ENCODE measurements at regions not wholly inside any gene's neighbourhood (a gene's known extent, or its start where the extent isn't known, plus 50 kb on each side); places are given as distances from the start of the nearest gene placed in this dataset.

DNA sequence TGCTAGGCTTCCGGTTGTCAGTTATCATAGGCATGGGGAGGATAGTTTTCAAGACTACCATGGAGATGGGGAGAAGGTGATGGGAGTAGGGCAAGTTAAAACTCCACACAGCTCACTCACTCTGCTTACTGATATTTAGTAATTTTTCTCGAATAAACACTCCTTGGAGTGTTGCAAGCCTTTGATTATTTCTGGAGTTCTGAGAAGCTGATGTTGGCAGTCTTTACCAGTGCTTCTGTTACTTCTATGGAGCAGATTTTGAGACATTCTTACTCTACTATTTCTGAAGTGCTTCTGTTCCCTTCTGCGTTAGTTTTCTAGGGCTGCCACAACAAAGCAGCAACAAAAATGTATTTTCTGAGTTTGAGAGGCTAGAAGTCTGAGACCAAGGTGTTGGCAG, 104.4 kb downstream of the CH25H start:
- TF ChIP-seq EZH2 (IDR thresholded peaks at IDR 0.05) (no peak), EZH2phosphoT487 (IDR thresholded peaks at IDR 0.05) (no peak)
- TF ChIP-seq, protein P1, sequence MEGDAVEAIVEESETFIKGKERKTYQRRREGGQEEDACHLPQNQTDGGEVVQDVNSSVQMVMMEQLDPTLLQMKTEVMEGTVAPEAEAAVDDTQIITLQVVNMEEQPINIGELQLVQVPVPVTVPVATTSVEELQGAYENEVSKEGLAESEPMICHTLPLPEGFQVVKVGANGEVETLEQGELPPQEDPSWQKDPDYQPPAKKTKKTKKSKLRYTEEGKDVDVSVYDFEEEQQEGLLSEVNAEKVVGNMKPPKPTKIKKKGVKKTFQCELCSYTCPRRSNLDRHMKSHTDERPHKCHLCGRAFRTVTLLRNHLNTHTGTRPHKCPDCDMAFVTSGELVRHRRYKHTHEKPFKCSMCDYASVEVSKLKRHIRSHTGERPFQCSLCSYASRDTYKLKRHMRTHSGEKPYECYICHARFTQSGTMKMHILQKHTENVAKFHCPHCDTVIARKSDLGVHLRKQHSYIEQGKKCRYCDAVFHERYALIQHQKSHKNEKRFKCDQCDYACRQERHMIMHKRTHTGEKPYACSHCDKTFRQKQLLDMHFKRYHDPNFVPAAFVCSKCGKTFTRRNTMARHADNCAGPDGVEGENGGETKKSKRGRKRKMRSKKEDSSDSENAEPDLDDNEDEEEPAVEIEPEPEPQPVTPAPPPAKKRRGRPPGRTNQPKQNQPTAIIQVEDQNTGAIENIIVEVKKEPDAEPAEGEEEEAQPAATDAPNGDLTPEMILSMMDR (IDR thresholded peaks at IDR 0.05), result no peak
